GM10248 (cell line): ENCODE measurements at regions not wholly inside any gene's neighbourhood (a gene's known extent, or its start where the extent isn't known, plus 50 kb on each side); places are given as distances from the start of the nearest gene placed in this dataset.
"Not testable (repeated sequence)": the region's sequence is repeated elsewhere in the genome, so short reads cannot be mapped to it uniquely, and the experiment has no call there.

ENCODE experiments used
- CTCF ChIA-PET: fragments of 300-600 bp; sonication (Branson Sonifier 250); formaldehyde crosslinking; extraction: SDS; loops from one replicate; lab custom pipeline; 2021; ENCODE audit warnings: antibody characterized with exemption; lab: Yijun Ruan, JAX
- POLR2A ChIA-PET: fragments of 350-650 bp; sonication (Branson Sonifier 250); formaldehyde crosslinking; extraction: SDS; loops from one replicate; lab custom pipeline; 2020; ENCODE audit warnings: antibody characterized with exemption; lab: Yijun Ruan, JAX
- DNase-seq: peaks from one replicate; pipeline ENCODE4 v3.0.0; 2012; ENCODE audit errors: extremely low spot score
- TF ChIP-seq, protein P1 (sequence below): IDR thresholded peaks from 2 replicates; pipeline ENCODE4 v1.5.1; 2012; ENCODE audit warnings: mild to moderate bottlenecking, low read depth; ENCODE audit errors: extremely low read depth, missing control alignments, control extremely low read depth

DNA sequence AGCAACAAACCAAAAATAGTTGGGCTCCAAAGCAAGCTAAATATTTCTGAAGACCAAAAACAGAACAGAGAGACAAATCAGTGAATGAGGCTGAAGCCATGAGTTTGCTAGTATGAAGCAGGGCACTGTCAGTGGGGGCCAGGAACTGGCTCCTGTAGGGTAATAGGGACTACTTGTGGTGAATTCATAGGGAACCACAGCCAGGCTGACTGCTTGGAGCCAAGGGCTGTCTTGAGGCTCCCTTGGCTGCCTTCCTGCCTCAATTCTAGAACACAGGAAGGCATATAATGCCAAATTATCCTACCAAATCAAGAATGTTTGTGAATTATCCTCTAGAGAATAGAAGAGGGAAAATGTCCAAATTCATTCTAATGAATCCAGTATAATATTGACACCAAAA lies 406.0 kb downstream of the CCDC85A start:
- CTCF ChIA-PET = interaction anchor here (1.3 kb wide), 1 partner anchor 16 kb away, joined by 3 read pairs; no protein-coding TSS in a partner anchor
- TF ChIP-seq, protein P1, sequence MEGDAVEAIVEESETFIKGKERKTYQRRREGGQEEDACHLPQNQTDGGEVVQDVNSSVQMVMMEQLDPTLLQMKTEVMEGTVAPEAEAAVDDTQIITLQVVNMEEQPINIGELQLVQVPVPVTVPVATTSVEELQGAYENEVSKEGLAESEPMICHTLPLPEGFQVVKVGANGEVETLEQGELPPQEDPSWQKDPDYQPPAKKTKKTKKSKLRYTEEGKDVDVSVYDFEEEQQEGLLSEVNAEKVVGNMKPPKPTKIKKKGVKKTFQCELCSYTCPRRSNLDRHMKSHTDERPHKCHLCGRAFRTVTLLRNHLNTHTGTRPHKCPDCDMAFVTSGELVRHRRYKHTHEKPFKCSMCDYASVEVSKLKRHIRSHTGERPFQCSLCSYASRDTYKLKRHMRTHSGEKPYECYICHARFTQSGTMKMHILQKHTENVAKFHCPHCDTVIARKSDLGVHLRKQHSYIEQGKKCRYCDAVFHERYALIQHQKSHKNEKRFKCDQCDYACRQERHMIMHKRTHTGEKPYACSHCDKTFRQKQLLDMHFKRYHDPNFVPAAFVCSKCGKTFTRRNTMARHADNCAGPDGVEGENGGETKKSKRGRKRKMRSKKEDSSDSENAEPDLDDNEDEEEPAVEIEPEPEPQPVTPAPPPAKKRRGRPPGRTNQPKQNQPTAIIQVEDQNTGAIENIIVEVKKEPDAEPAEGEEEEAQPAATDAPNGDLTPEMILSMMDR = no peak
- POLR2A ChIA-PET = no interaction called here
- DNase-seq = no peak

DNA sequence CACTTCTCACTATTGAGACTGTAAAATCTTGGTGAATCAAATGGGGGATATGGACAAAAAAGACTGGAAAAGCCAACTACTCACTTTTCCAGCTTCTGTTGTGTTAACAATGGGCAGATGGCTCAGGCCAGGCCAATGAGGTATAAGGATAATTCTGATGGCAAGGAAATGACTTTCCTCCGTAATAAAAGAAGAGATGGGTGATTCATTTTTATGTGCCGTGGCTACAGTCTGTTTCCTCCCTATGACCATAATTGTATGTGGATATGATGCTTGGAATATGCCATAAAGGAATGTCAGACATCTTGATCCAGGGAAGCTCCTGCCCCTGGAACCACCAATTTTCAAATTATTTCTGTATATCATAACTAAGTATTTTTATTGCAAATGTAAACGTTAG lies 406.8 kb downstream of the CCDC85A start:
- ChIA-PET POLR2A (no interaction called here), CTCF (no interaction called here)
- TF ChIP-seq, protein P1 = no peak
- no peak for DNase-seq

DNA sequence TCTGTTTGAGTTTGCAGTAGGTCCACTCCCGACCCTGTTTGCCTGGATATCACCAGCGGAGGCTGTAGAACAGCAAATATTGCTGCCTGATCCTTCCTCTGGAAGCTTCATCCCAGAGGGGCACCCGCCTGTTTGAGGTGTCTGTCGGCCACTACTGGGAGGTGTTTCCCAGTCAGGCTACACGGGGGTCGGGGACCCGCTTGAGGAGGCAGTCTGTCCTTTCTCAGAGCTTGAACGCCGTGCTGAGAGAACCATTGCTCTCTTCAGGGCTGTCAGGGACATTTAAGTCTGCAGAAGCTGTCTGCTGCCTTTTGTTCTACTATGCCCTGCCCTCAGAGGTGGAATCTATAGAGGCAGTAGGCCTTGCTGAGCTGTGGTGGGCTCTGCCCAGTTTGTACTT lies 422.3 kb downstream of the CCDC85A start:
- POLR2A ChIA-PET, DNase-seq: not testable (repeated sequence)
- CTCF ChIA-PET = interaction anchor here (1.6 kb wide), 2 partner anchors 10 to 17 kb away, joined by 3 read pairs; no protein-coding TSS in a partner anchor

DNA sequence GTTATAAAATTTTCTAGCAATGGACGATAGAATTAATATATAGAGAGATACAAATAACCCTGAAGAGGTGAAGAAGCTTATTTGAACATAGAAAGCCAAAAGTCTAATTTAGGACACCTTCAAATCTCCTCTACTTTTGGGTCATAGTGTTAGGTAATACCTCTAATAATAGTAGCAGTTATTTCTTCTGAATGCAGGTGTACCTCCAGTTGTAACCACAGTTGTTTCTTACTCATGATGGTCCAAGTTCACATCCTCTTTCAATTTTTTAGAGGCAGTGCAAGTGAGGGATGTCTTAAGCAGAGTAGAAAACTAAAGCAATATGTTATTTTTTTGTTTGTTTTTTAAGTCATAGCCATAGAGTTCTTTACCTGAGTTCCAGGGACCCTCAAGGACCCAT lies 429.5 kb downstream of the CCDC85A start:
- TF ChIP-seq, protein P1 = no peak
- ChIA-PET POLR2A (no interaction called here), CTCF (no interaction called here)
- peak; percentile 14 for DNase-seq

DNA sequence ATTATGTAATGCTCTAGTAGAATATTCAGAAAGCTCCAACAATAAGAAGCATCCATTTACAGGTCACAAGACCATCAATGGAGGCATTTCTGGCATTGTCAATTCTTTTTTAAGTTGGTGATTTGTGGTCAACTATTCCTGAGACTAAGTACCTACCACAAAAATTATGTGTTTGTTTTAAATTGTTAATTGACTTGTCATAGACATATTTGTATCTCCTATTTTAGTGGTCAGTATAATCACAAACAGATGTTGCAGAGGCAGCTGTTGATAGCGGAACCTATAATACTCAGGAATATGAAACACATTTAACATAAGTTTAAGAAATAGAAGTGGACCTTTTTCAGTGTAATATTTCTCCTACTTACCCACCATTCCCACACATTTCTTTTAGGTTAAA lies 430.1 kb downstream of the CCDC85A start:
- ChIA-PET CTCF (no interaction called here), POLR2A (no interaction called here)
- TF ChIP-seq, protein P1 = no peak
- DNase-seq = no peak

DNA sequence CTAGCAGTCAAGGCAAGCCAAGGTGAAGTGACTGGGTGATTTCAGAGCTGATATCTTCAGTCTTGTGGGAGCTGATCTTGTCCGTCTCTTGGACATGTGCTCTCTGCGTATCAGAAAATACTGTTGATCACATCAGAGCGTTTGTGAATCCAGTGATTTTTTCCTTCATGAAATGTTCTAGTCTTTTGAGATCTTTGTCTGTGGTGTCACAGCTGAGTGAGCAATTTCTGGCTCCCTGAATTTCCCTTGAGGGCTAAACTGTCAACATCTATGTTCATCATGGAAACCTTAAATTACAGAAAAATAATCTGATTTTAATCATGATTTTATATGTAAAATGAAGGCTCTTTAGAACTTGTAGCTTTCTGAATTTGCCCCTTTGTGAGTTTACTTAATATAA lies 432.0 kb downstream of the CCDC85A start:
- DNase-seq = no peak
- ChIA-PET CTCF (interaction anchor here (1.5 kb wide), 1 partner anchor 14 kb away, joined by 4 read pairs; no protein-coding TSS in a partner anchor), POLR2A (no interaction called here)
- TF ChIP-seq, protein P1 = no peak

DNA sequence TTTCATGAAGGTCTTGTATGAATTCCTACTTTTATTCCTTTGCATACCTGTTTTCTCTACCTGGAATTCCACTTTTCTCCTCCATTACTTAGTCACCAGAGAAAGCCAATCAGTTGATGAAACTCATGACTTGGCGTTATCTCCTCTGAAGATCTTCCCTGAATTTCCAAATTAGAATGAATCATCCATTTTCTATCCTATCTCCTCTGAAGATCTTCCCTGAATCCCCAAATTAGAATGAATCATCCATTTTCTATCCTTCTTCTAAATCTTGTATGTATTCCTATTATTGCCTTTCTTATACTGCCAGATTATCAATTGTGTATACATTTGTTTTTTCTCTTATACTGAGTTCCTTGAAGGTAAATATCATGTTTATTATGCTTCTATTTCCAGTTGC lies 440.4 kb downstream of the CCDC85A start:
- TF ChIP-seq, protein P1 = no peak
- POLR2A ChIA-PET = no interaction called here
- no peak for DNase-seq
- CTCF ChIA-PET = interaction anchor here (1.0 kb wide), 1 partner anchor 97 kb away, joined by 3 read pairs; no protein-coding TSS in a partner anchor
